Non-pigmented ciliary epithelial cell (primary cell): ENCODE measurements at regions not wholly inside any gene's neighbourhood (a gene's known extent, or its start where the extent isn't known, plus 50 kb on each side); places are given as distances from the start of the nearest gene placed in this dataset.
"Not testable (repeated sequence)": the region's sequence is repeated elsewhere in the genome, so short reads cannot be mapped to it uniquely, and the experiment has no call there.

ENCODE experiments used
- DNase-seq: peaks from one replicate; pipeline ENCODE4 v3.0.0-alpha.2; 2010; ENCODE audit warnings: low read depth

DNA sequence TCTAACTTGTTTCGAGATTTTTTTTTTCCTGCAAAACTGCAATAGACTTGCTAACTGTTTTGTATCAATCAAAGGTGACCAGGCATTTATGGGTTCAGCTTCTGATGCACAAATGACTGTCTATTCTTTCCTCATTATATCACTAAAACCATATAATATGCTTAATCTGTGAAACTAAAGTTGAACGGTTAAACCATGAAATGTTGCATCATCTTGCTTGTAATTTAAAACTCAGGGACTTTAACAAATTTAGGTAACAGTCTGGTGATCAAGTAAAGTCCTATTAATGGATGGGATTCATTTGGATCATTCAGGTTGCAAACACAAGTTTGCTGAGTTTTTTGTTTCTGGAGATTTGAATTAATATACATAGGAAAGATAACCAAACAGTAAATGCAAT, 232.0 kb upstream of the LUZP2 start:
- DNase-seq = no peak

DNA sequence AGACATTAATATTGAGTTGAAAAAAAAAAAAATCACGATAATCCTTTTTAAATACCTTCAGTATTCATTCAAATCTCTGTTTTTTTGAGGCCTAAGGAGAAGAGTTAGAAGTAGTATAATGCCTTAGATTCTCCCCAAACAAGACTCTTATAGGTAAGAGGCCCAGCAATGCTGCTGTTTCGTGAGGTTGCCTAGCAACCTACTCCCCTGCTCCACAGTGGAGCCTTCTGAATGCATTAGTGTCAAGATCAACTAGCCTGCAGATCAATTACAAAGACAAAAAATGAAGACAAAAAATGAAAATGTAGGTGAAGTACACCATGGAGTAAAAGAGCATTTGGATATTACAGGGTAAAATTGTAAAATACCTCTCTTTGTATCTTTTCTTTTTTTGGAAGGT, 229.8 kb upstream of the LUZP2 start:
- DNase-seq = no peak

DNA sequence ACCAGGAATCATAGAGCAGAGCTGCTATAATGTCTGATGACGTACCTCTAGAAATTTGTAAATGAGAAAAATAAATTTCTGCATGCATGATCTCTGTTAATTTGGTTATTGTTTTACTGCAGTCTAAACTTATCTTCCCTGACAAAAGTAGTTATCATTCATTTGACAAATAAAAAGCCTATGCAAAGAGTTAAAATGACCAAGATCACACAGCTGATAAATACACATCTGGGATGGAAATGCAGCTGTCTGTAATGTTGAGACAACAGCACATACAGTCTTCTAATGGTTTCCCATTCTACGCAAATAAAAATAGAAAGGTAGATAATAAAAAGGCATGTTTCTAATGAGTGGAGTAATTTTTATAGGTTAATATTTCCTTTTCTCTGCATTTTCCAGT, 225.1 kb upstream of the LUZP2 start:
- no peak for DNase-seq

DNA sequence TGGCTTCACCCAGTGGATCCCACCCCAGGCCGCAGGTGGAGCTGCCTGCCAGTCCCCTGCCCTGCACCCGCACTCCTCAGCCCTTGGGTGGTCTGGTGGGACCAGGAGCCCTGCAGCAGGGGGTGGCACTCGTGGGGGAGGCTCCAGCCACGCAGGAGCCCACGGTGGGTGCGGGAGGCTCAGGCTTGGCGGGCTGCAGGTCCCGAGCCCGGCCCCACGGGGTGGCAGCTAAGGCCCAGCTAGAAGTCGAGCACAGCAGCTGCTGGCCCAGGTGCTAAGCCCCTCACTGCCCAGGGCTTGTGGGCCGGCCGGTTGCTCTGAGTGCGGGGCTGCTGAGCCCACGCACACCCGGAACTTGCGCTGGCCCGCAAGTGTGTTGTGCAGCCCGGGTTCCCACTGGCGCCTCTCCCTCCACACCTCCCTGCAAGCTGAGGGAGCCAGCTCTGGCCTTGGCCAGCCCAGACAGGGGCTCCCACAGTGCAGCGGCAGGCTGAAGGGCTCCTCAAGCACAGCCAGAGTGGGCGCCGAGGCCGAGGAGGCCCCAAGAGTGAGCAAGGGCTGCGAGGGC, 222.6 kb upstream of the LUZP2 start:
- not testable (repeated sequence) for DNase-seq

DNA sequence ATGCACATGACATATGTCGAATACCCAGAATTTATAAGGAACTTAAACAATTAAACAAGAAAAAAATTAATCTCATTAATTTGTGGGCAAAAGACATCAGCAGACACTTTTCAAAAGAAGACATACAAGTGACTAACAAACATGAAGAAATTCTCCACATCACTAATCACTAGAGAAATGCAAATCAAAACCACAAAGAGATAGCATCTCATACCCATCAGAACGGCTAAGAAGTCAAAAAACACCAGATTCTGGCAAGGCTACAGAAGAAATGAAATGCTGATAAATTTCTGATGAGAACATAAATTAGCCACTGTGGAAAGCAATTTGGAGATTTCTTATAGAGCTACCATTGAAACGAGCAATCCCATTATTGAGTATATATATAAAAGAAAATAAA, 210.6 kb upstream of the LUZP2 start:
- DNase-seq = no peak

DNA sequence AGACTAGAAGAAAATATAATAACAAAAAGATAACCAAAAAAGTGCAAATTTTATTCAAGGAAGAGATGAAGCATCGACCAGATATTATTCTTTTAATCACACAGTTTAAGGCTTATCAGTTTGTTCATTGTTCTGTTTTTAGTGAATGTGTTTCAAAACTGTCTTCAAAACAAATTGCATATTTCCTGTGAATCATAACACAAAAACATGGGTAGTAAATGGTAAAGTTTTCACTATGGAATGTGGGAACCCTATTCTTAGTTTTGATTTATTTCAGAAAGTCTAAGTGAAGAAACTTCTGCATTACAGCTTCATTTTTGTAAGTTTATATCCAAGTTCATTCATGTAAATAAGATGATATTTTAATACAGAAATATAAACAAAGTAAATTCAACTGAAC, 207.6 kb upstream of the LUZP2 start:
- no peak for DNase-seq

DNA sequence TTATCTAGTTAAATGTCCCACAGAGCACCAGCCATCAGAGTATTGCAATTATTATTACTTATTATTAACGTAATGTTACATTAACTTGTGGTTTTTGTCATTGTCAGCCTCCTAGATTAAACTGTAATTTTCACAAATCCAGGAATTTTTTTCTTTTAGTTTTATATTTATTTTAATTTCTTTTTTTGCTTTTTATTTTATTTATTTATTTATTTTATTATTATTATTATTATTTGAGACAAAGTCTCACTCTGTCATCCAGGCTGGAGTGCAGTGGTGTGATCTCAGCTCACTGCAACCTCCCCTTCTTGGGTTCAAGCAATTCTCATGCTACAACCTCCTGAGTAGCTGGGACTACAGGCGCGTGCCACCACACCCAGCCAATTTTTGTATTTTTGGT, 202.9 kb upstream of the LUZP2 start:
- no peak for DNase-seq

DNA sequence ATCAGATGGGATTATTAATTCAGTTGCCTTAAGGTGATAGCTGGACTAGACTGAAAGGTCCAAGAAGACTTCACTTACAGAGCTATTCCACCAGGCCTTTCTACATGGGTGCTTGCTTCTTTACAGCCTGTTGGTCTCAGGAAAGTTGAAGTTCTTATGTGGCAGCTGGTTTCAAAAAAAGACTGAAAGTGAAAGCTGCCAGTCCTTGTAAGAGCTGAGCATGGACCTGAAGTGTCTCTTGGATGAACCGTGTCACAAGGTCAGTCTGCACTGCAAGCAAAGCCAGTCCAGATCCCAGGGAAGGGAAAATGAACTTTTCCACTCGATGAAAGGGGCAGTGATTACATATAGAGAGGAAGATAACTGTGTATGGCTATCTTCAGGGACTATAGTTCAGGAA, 201.5 kb upstream of the LUZP2 start:
- no peak for DNase-seq

DNA sequence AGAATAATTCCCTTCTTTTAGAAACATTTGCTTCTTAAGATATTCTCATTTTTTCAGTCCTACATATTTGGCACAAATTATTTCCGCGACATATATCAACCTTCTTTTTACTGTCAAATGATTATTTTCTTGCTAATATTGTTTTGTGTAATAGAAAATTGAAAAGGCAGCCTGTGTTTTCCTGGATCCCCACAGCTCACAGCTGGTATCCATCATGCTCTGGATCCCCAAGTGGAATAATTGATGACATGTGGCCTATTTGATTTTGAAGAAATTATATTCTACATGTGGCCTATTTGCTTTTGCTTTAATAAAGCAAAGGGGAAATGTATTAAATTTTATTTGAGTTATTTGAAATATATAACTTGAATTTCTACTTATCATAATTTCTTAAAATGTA, 199.4 kb upstream of the LUZP2 start:
- no peak for DNase-seq

DNA sequence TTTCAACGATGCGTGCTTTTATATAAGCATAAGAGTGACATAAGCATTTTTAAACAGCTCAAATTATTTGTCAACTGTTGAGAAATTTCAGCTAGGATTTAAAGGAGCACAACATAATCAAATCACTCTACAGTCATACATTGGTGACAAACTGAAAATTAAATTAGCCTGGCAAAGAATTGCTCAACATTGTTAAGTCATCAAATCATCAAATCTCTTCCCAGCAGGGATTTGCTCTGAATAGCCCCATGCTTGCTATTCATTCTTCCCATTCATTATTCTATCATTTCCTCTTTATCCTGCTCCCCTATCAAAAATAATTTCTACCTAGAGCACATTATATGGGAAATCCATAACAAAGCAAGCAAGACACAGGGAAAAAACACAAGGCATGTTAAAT, 198.7 kb upstream of the LUZP2 start:
- no peak for DNase-seq

DNA sequence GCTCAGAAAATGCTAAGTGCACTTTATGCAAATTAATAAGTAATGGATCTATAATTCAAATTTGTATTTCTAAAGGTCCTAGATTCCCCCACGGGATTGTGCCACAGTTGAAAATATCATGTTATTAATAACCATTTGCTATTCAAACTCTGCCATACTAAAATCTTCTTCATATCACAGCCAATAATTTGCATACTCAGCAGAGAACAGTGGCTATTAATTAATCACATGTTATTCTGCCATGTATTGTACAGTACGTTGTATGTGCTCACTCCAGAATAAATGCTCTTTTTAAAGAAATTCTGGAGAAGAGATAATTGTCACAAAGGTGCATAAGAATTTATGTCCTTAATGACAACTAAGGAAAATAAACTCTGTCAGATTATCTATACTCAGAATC, 184.9 kb upstream of the LUZP2 start:
- DNase-seq = no peak

DNA sequence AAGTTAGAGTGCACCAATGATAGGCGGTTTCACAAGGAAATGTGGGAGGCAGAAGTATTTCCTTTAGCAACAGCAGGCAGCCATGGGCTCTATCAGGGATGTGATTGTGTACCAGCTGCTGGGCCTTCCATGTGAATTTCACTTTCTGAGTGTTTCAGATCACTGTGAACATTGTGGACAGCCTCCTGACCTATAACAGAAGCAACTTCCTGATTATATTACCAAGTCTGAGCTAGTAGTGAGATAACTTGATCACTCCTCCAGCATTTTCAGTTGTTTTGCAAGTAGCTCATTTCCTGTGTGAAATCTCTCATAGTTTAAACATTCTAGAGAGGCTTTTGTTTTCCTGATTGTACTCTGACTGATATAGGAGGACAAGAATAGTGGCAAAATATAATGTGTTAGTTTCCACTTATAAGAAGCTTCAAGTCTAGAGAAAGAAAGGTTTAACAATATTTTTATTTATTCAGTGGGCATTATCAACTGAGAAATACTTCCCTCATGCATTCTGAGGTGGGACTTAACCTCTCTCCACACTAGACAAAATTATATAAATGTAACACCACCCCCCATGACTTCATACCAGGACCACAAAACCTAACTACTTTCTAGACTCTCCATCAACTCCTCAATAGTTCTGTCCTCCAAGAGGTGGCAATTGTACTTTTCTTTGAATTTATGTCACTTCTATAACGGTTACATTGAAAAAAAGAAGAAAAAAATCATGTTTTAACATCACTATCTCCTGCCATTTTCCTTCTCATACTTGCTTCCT, 184.2 kb upstream of the LUZP2 start:
- DNase-seq = peak; percentile 58

DNA sequence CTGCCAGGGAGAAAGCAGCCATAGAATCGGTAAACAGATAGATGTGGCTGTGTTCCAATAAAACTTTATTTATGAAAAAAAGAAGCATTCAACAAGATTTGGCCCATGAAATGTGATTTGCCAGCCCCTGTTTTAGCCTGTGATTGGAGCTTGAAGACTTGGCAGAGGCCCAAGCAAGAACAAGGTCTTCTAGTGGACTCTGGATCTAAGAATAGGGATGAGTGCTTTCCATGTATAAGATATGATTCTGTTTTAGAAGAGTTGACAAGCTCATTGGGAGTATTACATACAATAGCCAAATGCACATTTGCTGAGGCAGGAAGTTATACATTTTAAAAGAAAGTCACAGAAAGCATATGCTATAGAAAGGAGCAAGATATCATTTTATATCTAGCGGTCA, 175.6 kb upstream of the LUZP2 start:
- no peak for DNase-seq

DNA sequence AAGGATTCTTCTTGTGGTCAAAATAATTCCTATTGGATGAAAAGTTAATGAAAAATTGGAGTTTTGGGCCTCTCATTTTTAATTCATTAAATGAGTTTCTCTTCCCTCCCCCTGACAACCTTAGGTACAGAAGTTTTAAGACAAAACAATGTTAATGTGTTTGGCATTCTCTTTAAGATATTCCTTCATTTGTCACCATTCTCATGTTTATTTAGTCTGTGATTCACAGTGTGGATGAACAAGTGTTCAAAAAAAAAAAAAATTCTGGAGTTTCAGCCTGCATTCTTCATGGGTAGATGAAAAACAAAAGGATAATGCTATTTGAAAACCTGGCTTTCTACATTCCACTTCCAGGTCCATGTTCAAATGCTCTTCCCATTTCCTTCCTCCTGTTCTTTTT, 172.6 kb upstream of the LUZP2 start:
- peak; percentile 28 for DNase-seq

DNA sequence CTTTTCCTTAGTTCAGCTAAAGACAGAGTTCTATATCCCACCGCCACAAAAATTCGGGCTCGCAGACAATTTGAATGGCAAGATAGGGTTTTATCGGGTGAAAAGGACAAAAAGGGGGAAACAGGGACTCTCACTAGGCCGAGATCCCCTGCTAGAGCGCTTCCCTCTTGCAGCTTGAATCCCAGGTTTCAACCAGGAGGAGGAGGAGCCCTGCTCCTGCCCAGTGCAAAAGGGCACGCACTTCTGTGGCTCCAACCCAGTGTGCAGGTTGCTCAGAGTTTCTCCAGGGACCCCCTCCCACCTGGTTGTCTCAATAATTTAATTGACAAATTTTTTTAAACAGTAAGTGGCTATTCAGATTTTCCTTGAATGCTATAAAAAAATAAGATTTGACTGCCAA, 152.6 kb upstream of the LUZP2 start:
- DNase-seq = no peak

DNA sequence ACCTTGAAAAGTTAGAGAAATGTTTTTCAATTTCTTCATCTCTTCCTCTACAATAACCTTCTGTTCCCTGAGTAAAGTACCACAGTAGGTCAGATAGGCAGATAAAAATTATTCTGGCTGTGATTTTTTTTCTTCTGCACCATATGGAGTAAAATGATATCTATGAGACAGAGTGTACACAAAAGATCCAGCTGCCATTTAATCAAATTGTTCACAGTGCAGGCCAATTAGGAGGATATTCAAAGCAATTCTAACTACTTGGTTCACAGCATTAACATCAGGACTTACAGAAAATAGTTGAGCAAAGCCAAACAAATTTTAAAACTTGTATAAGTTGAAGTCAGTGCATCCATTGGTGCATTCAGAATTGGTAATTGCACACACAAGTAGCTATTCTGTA, 147.9 kb upstream of the LUZP2 start:
- no peak for DNase-seq

DNA sequence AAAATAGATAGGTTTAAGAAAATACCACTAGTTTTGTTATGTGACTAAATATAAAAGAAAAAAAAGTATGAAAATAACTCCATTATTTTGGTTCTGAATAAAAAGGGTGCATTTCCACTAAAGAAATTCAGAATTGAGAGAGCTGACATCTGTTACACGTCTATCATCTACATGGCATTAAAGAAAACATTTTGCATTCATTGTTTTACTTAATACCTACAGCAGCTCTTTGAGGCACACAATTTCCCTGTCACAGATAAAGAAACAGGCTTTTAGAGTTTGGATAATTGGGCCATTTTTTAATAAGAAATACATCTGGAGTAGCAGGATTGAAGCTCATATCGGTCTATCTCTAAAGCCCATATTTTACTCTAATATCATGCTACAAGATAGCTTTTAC, 145.7 kb upstream of the LUZP2 start:
- no peak for DNase-seq

DNA sequence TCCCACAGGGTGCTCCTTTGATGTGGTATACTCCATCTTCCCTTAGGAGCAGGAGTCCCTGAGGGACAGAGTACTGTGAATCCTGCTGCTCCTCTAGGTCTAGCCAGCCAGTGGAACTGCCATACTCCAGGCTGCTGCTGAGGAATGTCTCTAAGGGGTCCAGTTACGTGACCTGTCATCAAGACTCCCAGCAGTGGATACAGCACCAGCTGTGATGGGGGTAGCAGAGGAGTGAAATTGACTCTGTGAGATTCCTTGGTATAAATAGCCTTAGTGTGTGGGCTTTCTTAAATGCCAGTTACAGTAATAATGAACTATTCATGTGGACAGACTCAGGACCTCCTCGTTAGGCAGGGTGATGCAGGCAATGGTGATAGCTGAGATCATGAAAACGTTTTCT, 140.4 kb upstream of the LUZP2 start:
- DNase-seq = no peak

DNA sequence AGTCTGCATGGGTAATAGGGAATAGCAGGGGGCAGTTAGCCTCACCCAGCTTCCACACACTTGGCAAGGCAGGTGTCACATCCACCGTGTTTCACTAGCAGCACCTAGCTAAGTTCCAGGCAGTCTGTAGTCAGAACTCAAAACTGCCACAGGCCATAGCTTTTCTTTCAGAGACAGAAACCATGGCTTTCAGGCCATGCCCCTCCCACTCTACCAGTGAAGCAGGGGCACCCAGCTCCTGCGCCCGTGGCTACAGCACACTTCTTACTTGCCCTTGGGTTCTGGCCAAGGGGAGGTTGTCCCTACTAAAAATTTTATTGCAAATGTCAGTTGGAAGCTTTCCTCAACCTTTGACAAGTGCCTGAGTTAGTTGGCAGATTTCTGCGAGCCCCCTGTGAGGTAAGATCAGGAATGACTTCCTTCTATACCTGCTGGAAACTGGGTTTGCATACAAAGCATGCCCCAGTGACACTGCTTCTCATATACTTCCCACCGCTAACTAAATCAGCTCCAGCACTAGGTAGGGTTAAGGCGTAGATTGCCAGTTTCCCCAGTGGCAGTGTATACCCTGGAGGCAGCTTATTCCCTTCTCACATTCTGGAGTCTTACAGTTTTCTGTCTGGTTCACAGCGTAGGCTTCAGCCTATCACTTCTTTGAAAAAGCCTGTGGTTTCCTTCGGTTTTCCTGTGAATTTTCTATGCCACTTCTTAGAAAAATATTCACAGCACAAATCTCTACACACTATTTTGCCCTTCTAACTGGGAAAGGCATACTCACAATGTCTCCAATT, 139.0 kb upstream of the LUZP2 start:
- no peak for DNase-seq

DNA sequence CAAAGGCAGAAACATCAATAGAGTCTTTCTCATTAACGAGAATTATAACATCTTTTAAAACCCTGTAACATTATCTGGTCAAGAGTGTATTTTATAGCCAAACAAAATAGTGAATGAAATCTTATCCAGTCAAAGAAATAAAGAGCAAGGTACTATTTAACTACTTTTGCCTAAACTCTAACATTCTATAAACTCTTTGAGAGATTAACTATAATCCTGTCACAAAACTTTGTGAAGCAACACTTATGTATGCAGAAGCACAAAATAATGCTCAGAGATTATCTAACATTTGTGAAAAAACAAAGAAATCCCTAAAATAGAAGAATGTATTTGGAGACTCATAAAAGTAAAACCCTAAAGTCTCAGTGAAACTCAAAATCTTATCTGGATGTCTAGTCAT, 124.4 kb upstream of the LUZP2 start:
- no peak for DNase-seq

DNA sequence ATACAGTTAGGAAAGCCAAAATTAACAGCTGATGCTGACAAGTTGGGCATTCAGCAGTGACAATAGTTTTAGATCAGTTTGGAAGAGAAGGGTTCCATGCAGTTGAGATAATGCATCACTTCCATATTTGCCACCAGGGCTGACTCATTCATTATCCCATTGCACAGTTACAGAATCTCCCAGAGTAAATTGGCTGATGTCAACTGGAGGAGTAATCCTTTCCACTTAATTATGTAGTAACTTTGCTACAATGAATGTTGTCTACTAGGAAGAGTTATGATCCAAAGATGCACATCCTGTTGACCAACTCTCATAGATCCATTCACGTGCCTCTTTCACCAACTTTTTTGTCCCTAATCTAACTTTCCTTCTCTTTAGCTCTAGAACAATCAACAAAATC, 123.3 kb upstream of the LUZP2 start:
- DNase-seq = no peak

DNA sequence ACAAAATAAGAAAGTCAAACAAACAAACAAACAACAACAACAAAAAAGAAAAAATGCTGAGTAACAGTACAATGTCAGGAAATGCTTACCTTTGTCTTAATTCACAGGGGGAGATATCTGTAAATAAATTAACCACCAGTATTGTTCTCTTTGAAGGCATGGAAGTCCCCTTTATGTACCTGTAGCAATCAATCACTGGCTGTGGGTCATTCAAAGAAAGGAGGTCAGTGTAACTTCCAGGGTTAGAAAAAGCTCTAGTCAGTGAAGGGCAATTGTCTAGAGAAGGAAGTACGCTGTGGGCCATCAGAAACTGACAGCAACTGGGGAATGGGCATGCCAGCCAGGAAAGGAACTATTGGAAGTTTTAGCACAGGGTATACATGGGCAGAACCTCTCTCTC, 121.5 kb upstream of the LUZP2 start:
- DNase-seq = no peak

DNA sequence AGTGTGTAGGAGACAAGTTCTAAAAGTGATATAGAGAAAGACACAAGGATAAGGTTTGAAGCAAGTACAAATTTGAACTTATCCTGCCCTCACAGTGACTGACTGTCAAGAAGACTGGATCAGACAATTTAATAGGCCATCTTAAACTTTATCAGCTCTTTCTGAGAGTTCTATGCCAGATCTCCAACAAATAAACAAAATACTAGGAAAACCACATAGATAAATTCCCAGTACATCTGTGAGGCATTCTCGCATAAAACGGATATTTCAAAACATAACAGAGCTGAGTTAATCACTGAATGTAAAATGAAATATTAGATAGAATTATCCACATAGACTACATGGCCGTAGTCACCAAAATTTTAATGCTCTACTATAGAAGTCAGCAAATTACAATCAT, 120.9 kb upstream of the LUZP2 start:
- no peak for DNase-seq

DNA sequence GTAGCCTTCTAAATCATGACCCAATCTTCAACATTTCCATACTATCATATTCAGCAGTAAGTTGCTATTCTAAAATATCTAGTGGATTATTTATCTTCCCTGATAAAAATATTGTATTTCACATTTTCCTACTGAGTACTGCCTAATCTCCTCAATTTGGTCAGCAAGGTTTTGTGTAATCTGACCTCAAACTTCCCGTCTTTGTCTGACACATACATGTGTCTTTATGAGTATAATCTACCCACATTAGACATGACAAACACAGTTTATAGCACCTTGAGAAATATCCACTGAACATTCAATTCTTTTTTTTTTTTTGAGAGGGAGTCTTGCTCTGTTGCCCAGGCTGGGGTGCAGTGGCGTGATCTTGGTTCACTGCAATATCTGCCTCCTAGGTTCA, 113.7 kb upstream of the LUZP2 start:
- no peak for DNase-seq
